Choroid plexus epithelial cell (primary cell): ENCODE measurements at regions not wholly inside any gene's neighbourhood (a gene's known extent, or its start where the extent isn't known, plus 50 kb on each side); places are given as distances from the start of the nearest gene placed in this dataset.

ENCODE experiments used
- DNase-seq: peaks from one replicate; pipeline ENCODE4 v3.0.0-alpha.2; 2010; ENCODE audit warnings: low read depth
- H3K4me3 ChIP-seq: 2 replicates; pipeline ENCODE4 v1.5.1; 2011; ENCODE audit warnings: low read depth, mild to moderate bottlenecking, control low read depth, low read length, moderate library complexity
- TF ChIP-seq, protein P1 (sequence below): conservative IDR thresholded peaks from 2 replicates; pipeline ENCODE4 v1.5.1; 2011; ENCODE audit warnings: low read depth, mild to moderate bottlenecking, control low read depth, inconsistent platforms, low read length, moderate library complexity

DNA sequence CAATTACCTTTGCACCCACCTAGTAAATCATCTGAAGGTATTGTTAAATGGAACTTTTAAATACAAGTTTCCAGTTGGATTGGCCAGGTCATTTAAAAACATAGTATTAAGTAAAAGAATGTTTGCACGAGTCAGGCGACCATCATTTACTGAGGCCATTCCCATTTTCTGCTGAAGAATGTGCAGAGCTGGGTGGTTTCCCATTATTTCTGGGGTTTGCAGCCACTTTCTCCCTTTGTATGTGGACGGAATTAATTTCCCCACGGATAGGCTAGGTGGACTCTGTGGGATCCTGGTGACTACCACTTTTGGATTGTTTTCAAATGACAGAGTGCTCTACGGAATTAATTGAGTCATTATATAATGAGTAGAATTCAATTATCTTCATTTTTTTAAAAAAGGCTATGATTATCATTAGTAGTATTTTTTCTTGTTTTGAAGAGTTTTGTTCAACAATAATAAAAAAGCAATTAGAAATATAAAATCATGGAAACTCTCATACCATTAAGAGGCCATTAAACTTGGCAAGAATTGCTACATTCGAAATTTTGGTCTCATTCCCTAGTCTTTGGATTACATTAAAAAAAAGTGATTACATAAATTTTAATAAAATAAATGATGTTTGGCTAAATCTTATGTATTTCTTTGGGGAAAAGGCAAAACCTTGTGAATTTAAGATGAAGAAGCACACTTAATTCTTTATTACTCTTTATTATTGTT is 120.4 kb upstream of the FZD8 start:
- no peak for DNase-seq
- no peak overlapping the region for H3K4me3 ChIP-seq
- TF ChIP-seq, protein P1, sequence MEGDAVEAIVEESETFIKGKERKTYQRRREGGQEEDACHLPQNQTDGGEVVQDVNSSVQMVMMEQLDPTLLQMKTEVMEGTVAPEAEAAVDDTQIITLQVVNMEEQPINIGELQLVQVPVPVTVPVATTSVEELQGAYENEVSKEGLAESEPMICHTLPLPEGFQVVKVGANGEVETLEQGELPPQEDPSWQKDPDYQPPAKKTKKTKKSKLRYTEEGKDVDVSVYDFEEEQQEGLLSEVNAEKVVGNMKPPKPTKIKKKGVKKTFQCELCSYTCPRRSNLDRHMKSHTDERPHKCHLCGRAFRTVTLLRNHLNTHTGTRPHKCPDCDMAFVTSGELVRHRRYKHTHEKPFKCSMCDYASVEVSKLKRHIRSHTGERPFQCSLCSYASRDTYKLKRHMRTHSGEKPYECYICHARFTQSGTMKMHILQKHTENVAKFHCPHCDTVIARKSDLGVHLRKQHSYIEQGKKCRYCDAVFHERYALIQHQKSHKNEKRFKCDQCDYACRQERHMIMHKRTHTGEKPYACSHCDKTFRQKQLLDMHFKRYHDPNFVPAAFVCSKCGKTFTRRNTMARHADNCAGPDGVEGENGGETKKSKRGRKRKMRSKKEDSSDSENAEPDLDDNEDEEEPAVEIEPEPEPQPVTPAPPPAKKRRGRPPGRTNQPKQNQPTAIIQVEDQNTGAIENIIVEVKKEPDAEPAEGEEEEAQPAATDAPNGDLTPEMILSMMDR, result no peak

DNA sequence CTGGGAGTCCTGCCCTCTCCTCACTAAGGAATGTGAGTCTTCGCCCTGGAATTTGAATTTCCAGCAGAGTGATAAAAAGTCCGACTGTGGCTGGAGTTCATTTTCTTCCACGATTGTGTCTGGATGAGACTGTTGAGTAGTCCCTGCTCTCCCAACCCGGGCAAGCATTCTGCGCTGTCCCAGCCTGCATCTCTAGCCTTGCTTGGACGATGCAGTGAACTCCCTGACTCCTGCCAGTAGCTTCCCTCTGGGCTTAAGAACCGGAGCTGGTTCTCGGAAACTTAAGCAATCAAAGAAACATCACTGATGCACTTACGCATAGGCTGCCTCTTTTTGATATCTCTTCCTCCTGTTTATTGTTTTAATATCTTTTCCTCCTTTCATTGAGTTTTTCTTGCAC is 116.0 kb upstream of the FZD8 start:
- no peak overlapping the region for H3K4me3 ChIP-seq
- TF ChIP-seq, protein P1, result no peak
- peak; percentile 53 for DNase-seq

DNA sequence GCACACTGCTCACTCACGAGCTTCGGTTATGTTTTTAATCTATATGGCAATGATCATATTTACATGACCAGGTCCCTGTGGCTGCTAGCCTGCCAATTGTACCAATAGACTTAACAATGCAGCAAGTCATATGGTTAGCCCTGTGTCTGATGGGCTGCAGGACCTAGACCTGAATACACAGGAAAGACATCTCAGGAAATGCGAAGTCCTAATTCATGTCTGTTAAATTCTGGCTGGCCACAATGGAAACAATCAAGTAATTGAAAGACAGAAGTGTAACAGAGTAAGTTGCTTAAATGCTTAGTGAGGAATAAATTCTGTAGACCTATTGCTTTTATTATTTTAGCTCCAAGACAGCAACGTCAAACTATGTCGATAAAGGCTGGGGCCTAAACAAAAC is 112.4 kb upstream of the FZD8 start:
- H3K4me3 ChIP-seq, result no peak overlapping the region
- TF ChIP-seq, protein P1, result no peak
- no peak for DNase-seq

DNA sequence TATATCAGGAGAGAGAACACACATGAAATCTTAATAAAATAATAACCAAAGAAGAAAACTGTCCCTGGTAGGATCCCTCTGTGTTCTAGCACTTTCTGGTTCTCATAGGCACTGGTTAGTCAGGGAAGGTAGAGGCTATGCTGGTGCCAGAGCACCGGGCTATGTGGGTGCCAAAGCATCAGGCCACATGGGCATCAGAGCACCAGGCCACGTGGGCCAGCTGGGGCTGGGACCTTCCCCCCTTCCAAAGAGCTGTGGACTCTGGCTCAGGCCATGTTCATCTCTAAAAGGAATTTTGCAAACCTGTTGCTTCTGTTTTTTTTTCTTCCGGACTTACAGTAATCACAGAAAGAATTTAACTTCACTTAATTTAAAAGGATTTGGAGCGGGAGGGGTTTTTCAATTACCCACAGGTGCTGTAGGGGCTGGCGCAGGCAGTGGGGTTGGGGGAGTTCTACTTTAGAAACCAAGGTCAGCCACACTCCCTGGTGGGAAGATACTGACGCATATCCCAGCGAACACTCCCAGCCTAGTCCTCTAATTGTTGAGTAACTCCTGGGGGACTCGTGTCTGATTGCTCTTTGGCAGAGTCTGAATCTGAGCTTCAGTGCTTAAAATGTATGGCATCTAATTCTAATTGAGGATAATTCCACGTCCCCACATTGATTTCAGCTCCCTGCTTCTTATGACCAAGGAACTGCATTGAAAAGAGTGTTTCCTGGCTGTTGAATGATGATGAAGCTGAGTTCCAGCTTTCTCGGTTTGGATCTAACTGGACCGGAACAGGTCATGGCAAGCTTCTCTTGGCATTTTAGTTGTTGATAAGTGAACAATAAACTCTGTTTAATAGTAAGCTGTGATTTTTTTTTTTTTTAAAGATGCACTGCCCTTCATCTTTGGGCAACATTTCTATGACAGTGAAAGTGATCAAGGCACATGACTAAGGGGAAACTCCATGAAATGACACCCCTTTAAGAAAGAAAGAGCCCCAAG is 110.7 kb upstream of the FZD8 start:
- DNase-seq, result peak; percentile 30
- H3K4me3 ChIP-seq, result no peak overlapping the region
- TF ChIP-seq, protein P1, result no peak

DNA sequence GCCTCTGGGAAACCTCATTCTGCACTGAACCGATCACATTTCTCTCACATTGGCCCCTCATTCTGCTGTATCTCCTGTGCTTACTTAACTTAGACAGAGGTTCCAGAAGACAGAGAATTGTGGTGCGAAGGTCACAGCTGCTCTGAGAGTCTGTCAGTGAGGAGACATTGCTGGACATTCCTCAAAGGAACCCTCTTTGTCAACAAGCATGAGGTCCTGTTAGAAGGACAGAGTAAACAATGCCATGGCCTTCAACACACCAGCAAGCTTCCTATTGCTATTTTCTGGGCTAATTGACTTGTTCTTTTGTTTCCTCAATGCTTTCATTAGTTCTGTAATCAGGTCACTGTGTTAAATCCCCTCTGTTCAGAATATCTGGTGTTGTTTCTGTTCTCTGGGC is 109.3 kb upstream of the FZD8 start:
- H3K4me3 ChIP-seq, result no peak overlapping the region
- TF ChIP-seq, protein P1, result no peak

DNA sequence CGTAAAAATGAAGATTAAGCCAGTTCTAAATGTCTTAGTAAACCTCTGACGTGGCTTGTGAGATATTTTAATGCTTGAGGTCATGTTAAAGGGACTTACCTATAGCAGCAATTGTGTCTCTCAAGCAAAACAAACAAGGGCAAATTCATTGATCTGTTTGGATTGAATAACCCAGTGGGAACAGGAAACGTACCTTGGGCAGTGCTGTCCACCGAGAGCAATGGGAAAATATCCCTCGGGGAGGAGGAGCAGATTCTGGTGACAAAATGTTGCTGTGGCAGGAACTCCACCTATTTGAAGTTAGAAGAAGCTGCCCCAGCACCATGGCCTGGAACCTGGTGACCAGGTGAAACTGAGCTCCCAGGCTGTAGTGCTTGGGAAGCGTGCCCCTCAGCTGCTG is 107.1 kb upstream of the FZD8 start:
- TF ChIP-seq, protein P1, result no peak
- no peak overlapping the region for H3K4me3 ChIP-seq
- DNase-seq, result no peak

More for the DNA sequence above, 109.3 kb upstream of the FZD8 start:
- no peak for DNase-seq
